ENCODE measurements at regions not wholly inside any gene's neighbourhood (a gene's known extent, or its start where the extent isn't known, plus 50 kb on each side); places are given as distances from the start of the nearest gene placed in this dataset.

DNA sequence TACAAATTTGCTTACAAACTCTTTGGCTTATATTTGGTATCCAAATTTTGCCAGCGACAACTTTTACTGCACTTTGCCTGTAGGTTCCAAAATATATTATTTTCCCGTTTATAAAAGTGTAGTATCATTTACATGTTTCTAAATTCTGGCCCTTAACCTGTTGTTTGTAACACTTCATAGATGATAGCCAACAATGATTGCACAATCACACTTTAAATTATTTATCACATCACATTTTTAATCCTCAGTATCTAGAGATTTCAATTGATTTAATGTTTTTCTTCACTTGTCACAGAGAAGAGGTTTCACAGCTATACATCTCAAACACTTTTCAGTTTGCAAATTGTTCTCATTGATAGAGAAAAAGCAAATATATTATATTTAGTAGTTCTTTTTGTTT lies 1151.2 kb upstream of the EYS start:
- no peak for TF ChIP-seq ZNF274 (IDR thresholded peaks at IDR 0.05; ENCODE audit: low read depth, low read length)
- H3K4me3 ChIP-seq (ENCODE audit: low read length): no peak overlapping the region

DNA sequence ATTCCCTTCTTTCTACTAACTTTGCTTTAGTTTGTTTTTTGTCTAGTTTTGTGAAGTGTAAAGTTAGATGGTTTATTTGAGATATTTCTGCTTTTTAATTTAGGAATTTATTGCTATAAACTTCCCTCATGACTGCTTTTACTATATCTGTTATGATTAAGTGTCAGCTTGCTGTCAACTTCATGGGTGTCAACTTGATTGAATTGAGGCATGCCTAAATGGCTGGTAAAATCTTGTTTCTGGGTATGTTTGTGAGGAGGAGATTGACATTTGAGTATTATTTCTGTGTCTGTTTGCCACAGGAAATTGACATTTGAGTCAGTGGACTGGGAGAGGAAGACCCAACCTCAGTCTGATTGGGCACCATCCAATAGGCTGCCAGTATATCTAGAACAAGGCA lies 1147.0 kb upstream of the EYS start:
- H3K4me3 ChIP-seq (ENCODE audit: low read length): no peak overlapping the region
- no peak for TF ChIP-seq ZNF274 (IDR thresholded peaks at IDR 0.05; ENCODE audit: low read depth, low read length)

DNA sequence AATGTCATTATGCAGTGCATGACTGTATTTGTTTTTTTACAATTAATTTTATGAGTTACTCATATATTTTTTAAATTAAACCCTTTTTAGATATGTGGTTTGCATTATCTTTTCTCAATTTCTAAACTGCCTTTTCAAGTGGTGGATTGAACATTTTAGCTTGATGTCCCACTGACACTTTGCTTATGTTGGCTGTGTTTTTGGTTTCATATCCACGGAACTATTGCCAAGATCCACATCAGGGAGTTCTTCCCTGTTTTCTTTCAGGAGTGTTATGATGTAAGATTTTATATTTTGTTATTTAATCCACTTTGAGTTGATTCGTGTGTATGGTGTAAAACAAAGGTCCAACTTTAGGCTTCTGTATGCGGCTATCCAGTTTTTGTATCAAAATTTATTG lies 1144.9 kb upstream of the EYS start:
- no peak overlapping the region for H3K4me3 ChIP-seq (ENCODE audit: low read length)
- no peak for TF ChIP-seq ZNF274 (IDR thresholded peaks at IDR 0.05; ENCODE audit: low read depth, low read length)

DNA sequence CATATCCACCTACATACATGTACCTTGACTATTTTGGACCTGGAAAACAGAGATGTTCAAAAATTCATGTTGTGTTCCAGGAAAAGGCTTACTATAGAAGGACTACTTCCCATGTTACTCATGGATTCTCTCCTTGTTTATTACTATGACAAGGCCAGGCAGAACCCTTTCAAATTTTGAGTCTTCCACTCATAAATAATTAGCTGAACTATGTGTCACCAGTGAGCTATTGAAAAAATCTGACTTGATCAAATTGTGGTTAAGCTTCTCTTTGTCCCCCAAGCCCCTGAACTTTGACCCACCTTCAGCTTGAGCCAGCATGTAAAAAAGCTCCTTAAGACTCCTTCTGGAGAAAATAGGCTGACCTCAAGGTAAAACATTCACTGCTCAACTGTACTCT lies 1142.8 kb upstream of the EYS start:
- no peak for TF ChIP-seq ZNF274 (IDR thresholded peaks at IDR 0.05; ENCODE audit: low read depth, low read length)
- H3K4me3 ChIP-seq (ENCODE audit: low read length): no peak overlapping the region

DNA sequence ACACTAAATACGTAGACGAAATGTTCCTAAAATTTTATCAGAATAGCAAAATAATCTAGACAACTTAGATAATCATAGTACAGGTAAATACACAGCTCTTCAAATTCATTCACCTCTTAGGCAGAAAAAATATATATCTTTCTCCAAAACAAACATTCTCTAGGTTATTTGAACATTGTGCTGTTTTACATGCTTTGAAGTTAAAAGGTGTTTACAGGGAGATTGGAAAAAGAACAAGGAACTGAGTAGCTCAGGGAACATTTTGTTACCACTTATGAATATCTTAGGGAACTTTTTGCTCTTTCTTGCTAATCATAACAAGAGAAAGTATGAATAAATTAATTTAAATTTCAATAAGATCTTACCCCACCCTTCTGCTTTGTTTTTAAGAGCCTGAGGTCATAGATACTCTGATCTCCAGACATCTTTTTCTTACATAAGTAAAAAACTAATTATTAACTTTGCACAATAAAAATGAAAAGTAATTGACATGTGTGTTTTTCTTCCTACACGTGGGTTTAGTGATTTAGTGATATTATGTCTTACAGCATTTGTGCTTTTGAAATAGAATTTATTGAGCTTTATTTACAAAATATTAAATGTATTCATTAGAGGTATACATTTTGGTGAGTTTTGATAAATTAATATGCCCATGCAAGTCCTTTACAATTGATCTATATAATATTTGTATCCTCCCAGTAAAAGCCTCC lies 1141.4 kb upstream of the EYS start:
- H3K4me3 ChIP-seq (ENCODE audit: low read length): no peak overlapping the region
- no peak for TF ChIP-seq ZNF274 (IDR thresholded peaks at IDR 0.05; ENCODE audit: low read depth, low read length)

DNA sequence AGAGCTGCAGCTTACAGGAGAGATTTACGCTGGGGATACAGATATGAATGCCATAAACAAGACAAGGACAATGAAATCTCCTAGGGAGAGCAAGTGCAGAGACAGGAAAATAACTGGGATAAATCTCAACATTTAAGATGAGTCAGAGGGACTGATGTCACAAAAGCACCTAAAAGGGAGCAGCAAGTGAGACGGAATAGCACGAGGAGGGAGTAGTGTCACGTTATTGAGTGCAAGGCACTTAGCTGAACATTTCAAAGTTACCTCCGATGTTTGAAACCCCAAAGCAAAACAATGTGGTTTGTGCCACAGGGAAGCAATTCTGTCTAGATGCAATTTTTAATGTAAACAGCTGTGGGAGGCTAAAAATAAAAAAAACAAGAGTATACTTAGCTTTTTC lies 1131.7 kb upstream of the EYS start:
- no peak overlapping the region for H3K4me3 ChIP-seq (ENCODE audit: low read length)
- no peak for TF ChIP-seq ZNF274 (IDR thresholded peaks at IDR 0.05; ENCODE audit: low read depth, low read length)

DNA sequence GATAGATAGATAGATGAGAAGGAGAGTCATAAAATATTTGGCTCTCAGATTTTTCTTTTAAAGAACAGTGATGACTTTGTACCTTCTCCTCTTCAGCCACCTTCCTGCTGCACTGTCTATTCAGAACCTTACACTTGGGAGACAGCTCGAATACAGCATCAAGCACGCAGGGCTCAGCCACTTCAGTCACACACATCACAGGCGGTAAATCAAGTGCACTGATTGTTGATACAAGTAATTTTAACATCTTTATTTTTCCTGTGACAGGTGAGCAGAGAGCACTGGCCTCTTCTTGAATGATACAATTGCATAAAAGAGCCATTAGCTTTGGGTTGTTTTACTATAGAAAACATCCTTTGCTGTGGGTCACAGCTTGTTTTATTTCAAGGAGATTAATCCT lies 1118.5 kb upstream of the EYS start:
- no peak for TF ChIP-seq ZNF274 (IDR thresholded peaks at IDR 0.05; ENCODE audit: low read depth, low read length)
- H3K4me3 ChIP-seq (ENCODE audit: low read length): no peak overlapping the region

DNA sequence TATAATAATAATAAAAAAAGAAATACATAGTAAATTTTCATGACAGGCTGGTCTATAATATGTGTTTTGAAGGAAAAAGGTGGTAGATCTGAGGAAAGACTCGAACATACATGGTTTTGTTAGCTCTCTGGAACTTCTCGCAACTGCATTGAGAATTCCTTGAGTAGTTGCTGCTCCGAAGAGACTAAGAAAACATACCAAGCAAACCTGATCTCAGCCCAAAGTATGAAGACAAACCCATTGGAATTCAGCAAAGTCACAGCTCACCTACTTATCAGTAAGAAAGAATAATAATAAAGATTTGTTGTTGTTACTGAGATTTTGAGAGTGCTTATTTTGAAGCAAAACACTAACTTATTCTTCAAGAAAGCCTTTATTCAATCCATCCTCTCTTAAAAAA lies 1107.1 kb upstream of the EYS start:
- H3K4me3 ChIP-seq (ENCODE audit: low read length): no peak overlapping the region
- TF ChIP-seq ZNF274 (IDR thresholded peaks at IDR 0.05; ENCODE audit: low read depth, low read length): no peak

DNA sequence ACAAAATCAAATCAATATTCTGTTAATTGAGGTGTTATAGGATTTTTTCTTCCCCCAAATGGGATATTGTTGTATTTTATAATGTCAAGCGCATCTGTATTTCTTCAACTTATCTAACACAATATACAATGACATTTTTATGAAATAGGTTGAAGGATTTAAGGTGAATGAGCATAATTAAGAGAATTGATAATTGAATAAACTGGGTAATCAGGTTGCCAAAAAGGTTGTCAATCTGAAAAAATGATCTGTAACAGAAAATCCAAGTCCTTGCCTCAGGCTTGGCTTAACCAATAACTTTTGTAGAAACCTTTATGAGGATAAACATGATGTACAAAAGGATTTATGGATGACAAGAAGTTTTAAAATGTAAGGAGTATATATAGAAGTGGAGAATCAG lies 1101.7 kb upstream of the EYS start:
- no peak overlapping the region for H3K4me3 ChIP-seq (ENCODE audit: low read length)
- no peak for TF ChIP-seq ZNF274 (IDR thresholded peaks at IDR 0.05; ENCODE audit: low read depth, low read length)

DNA sequence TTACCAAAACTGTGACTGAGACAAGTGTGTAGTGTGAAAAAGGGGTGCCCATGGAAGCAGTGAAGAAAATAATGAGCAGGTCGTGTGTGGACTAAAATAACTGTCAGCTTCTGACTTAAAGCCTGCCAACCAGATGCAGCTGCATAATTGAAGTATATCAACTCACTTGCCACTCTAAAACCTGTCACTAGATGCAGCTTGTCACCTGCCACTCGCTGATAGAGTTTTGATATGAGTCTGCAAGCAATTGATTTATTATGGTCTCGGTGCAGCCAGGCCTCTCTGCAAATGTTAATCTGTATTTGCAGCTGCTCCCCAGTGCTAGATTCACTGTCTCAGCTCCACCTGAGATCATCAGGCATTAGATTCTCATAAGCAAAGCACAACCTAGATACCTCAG lies 1090.0 kb upstream of the EYS start:
- TF ChIP-seq ZNF274 (IDR thresholded peaks at IDR 0.05; ENCODE audit: low read depth, low read length): no peak
- H3K4me3 ChIP-seq (ENCODE audit: low read length): no peak overlapping the region

DNA sequence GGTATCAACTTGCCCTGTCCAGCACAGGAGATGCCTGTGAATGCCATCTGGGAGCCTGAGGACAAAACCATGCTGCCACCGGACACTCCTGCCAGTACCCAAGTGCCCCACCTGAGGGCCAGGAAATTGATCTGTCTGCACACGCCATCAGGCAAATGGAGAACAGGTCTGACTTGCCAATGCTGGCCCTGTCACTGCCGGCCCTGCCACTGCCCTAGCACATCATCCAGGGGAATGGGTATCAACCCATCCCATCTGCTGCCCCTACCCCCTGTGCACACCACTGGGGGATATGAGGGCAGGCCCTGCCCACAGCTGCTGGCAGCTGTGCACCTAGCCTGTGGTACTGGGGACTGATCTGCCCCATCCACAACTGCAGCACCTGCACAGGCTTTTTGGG lies 1081.6 kb upstream of the EYS start:
- no peak overlapping the region for H3K4me3 ChIP-seq (ENCODE audit: low read length)
- no peak for TF ChIP-seq ZNF274 (IDR thresholded peaks at IDR 0.05; ENCODE audit: low read depth, low read length)

DNA sequence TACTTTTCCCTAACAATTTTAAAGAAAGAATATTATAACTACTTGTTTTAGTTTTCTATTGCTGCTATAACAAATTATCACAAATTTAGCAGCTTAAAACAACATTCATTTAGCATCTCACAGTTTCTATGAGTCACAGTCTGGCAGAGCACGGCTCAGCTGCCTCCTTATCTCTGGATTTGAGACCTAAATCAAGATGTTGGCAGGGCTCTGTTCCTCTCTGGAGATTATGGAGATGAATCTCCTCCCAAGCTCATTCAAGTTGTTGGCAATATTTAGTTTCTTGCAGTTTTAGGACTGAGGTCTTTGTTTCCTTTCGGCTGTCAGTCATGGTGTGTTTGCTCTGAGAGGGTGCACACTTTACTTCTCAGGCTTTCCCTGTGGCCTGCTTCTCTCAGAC lies 1065.8 kb upstream of the EYS start:
- no peak for TF ChIP-seq ZNF274 (IDR thresholded peaks at IDR 0.05; ENCODE audit: low read depth, low read length)

DNA sequence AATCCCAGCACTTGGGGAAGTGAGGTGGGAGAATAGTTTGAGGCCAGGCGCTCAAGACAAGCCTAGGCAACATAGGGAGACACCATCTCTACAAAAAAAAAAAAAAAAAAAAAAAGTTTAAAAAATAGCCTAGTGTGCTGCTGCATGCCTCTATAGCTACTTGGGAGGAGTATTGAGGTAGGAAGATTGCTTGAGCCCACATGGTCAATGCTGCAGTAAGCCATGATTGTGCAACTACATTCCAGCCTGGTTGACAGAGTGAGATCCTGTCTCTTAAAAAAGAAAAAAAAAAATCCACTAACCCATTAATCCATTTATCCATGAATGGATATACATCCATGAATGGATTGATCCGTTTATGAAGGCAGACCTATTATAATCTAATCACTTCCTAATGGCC lies 1064.6 kb upstream of the EYS start:
- TF ChIP-seq ZNF274 (IDR thresholded peaks at IDR 0.05; ENCODE audit: low read depth, low read length): no peak
- H3K4me3 ChIP-seq (ENCODE audit: low read length): no peak overlapping the region

More for the DNA sequence above, 1065.8 kb upstream of the EYS start:
- H3K4me3 ChIP-seq (ENCODE audit: low read length): no peak overlapping the region

DNA sequence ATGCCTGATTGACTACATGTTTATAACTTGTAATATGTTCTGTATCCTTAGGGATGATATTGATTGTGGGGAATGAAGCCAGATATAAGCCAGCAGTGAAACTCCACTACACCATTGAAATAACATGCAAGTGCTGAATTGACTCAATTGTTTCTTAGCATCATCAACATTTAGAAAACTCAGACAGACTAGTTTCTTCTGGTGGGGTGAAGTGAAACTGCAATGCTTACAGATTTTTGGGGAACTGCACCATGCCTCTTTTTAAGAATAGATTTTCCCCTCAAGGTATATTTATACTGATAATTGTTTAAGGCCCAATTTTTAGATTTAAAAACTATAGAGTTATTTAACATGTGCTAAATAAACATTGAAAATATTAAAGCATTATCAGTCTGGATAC lies 1044.6 kb upstream of the EYS start:
- no peak overlapping the region for H3K4me3 ChIP-seq (ENCODE audit: low read length)
- TF ChIP-seq ZNF274 (IDR thresholded peaks at IDR 0.05; ENCODE audit: low read depth, low read length): no peak

DNA sequence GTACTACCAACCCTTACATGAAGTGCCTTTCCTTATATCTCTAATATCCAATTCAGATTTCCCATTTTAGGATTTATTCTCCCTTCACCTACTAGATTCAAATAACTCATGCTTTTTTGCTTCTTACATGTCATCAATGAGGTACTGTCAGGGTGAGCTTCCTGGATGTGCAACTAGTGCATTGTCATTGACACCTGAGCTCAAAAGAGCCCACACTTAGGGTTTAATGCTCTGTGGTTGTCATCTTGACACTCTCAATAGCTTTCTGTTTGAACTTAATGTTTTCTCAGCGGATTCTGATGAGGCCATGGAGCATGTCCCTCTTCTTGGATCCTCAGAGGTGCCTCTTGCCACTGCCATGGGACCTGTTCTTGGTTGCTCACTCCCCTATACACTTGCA lies 1033.3 kb upstream of the EYS start:
- TF ChIP-seq ZNF274 (IDR thresholded peaks at IDR 0.05; ENCODE audit: low read depth, low read length): no peak

More for the DNA sequence above, 1033.3 kb upstream of the EYS start:
- H3K4me3 ChIP-seq (ENCODE audit: low read length): no peak overlapping the region

Data from GM08714 (cell line).